ENCODE measurements at regions not wholly inside any gene's neighbourhood (a gene's known extent, or its start where the extent isn't known, plus 50 kb on each side); places are given as distances from the start of the nearest gene placed in this dataset.
A peak's percentile ranks its signal among the peaks of the same experiment; 100 is the strongest.

GRCh38 chr9:135033487-135033886 lies 54.0 kb upstream of the OLFM1 start:
- ChIA-PET CTCF (no interaction called here), POLR2A (no interaction called here)
- Histone ChIP-seq H3K36me3 (ENCODE audit: insufficient read depth, low read length) (no peaks in the 10 kb centered on the region), H3K4me1 (ENCODE audit: insufficient read depth, low read length) (no peaks in the 10 kb centered on the region), H3K4me3 (ENCODE audit: low read length) (no peak overlapping the region), H3K27ac (ENCODE audit: low read depth in 1 of 2, low read length in 2 of 2) (no peak overlapping the region), H3K27me3 (ENCODE audit: control insufficient read depth in 1 of 2, insufficient read depth in 2 of 2, low read length in 2 of 2) (peaks cover 0 to 2% of the 10 kb centered on the region in 2 experiments), H3K9me3 (ENCODE audit: control insufficient read depth in 1 of 2, insufficient read depth in 1 of 2, low read length in 2 of 2) (no peaks in the 10 kb centered on the region)
- DNase-seq (peak in 1 of 14 experiments; percentile 1), ATAC-seq (ENCODE audit: poor library complexity) (no peak)
- Mint-ChIP-seq H3K4me3 (no peak overlapping the region), H3K27me3 (peaks cover 6% of the 10 kb centered on the region), H3K9me3 (no peaks in the 10 kb centered on the region), H3K36me3 (ENCODE audit: low read depth) (no peaks in the 10 kb centered on the region), H3K27ac (no peak overlapping the region), H3K4me1 (ENCODE audit: low read depth) (no peaks in the 10 kb centered on the region)
- no peak for TF ChIP-seq CTCF (IDR thresholded peaks at IDR 0.05)
- intact Hi-C loops (cut with DNase I, micrococcal nuclease) = no loop called here

GRCh38 chr9:135034106-135034505 lies 53.4 kb upstream of the OLFM1 start:
- Histone ChIP-seq H3K4me3 (ENCODE audit: low read length) (no peak overlapping the region), H3K27me3 (ENCODE audit: control insufficient read depth in 1 of 2, insufficient read depth in 2 of 2, low read length in 2 of 2) (peaks cover 0 to 2% of the 10 kb centered on the region in 2 experiments), H3K36me3 (ENCODE audit: insufficient read depth, low read length) (no peaks in the 10 kb centered on the region), H3K4me1 (ENCODE audit: insufficient read depth, low read length) (no peaks in the 10 kb centered on the region), H3K9me3 (ENCODE audit: control insufficient read depth in 1 of 2, insufficient read depth in 1 of 2, low read length in 2 of 2) (no peaks in the 10 kb centered on the region), H3K27ac (ENCODE audit: low read depth in 1 of 2, low read length in 2 of 2) (no peak overlapping the region)
- ChIA-PET CTCF (no interaction called here), POLR2A (no interaction called here)
- Mint-ChIP-seq H3K4me1 (ENCODE audit: low read depth) (no peaks in the 10 kb centered on the region), H3K36me3 (ENCODE audit: low read depth) (no peaks in the 10 kb centered on the region), H3K9me3 (no peaks in the 10 kb centered on the region), H3K27ac (no peak overlapping the region), H3K27me3 (peaks cover 6% of the 10 kb centered on the region), H3K4me3 (no peak overlapping the region)
- ATAC-seq (ENCODE audit: poor library complexity) = no peak
- intact Hi-C loops (cut with DNase I, micrococcal nuclease) = no loop called here
- no peak for TF ChIP-seq CTCF (IDR thresholded peaks at IDR 0.05)
- DNase-seq = peak in 1 of 14 experiments; percentile 11

GRCh38 chr9:135035781-135036760 lies 51.4 kb upstream of the OLFM1 start:
- H3K36me3 ChIP-seq (ENCODE audit: insufficient read depth, low read length) = no peaks in the 10 kb centered on the region
- H3K4me1 ChIP-seq (ENCODE audit: insufficient read depth, low read length) = no peaks in the 10 kb centered on the region
- peaks cover 0 to 2% of the 10 kb centered on the region in 2 experiments for H3K27me3 ChIP-seq (ENCODE audit: control insufficient read depth in 1 of 2, insufficient read depth in 2 of 2, low read length in 2 of 2)
- TF ChIP-seq CTCF (IDR thresholded peaks at IDR 0.05) = no peak
- peak in 1 of 14 experiments; percentile 23 for DNase-seq
- no peaks in the 10 kb centered on the region for H3K9me3 ChIP-seq (ENCODE audit: control insufficient read depth in 1 of 2, insufficient read depth in 1 of 2, low read length in 2 of 2)
- Mint-ChIP-seq H3K9me3 (no peaks in the 10 kb centered on the region), H3K27me3 (peaks cover 6% of the 10 kb centered on the region), H3K27ac (no peak overlapping the region), H3K4me3 (no peak overlapping the region), H3K36me3 (ENCODE audit: low read depth) (no peaks in the 10 kb centered on the region), H3K4me1 (ENCODE audit: low read depth) (no peaks in the 10 kb centered on the region)
- ChIA-PET POLR2A (no interaction called here), CTCF (no interaction called here)
- intact Hi-C loops (cut with DNase I, micrococcal nuclease) = no loop called here
- H3K27ac ChIP-seq (ENCODE audit: low read depth in 1 of 2, low read length in 2 of 2) = no peak overlapping the region
- ATAC-seq (ENCODE audit: poor library complexity) = no peak
- no peak overlapping the region for H3K4me3 ChIP-seq (ENCODE audit: low read length)
